SKM-1 treated with dmso at 0.1 percent for 144 hours (cell line): ENCODE measurements at regions not wholly inside any gene's neighbourhood (a gene's known extent, or its start where the extent isn't known, plus 50 kb on each side); places are given as distances from the start of the nearest gene placed in this dataset.
"Not testable (repeated sequence)": the region's sequence is repeated elsewhere in the genome, so short reads cannot be mapped to it uniquely, and the experiment has no call there.

Experiments used
- DNase-seq: peaks from one replicate; lab custom pipeline; 2025; ENCODE audit not compliant: unreplicated experiment; lab: John Stamatoyannopoulos, UW

DNA sequence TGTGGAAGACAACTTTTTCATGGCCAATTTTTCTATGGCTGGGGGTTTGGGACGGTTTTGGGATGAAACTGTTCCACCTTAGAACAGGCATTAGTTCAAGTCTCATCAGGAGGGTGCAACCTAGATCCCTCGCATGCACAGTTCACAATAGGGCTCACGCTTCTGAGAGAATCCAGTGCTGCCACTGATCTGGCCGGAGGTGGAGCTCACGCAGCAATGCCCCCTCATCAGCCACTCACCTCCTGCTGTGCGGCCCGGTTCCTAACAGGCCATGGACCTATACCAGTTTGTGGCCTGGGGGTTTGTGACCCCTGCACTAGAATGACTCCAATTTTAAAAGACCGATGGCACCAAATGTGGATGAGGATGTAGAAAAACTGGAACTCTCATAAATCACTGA is 127.2 kb upstream of the IER5L start:
- no peak for DNase-seq

GRCh38 chr9:129301941-129302340 is 123.9 kb upstream of the IER5L start:
- no peak for DNase-seq

GRCh38 chr9:129296195-129296594 is 118.1 kb upstream of the IER5L start:
- DNase-seq = not testable (repeated sequence)

DNA sequence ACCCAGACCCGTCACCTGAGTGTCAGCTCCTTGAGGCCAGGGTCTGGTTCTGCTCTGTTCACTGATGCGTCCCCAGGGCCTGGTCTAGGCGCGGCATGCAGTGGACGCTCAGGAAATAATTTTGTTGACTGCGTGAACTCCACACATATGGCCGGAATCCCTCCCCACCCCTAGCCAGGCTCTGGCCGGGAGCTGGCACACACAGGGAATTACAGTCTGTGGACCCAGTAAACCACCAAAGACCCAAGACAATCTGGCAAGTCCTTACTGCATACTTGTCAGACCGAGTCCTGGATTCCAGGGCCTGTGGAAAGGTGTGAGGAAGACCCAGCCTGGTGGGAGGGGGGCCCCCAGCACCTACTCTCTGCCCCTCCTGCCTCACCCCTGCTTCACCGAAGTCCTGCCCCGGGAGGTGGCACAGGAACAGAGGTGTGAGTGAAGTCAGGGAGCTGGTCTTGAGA is 113.0 kb upstream of the IER5L start:
- DNase-seq = no peak

- DNase-seq = no peak
Observed at GRCh38 chr9:129290606-129291005, 112.5 kb upstream of the IER5L start.

DNA sequence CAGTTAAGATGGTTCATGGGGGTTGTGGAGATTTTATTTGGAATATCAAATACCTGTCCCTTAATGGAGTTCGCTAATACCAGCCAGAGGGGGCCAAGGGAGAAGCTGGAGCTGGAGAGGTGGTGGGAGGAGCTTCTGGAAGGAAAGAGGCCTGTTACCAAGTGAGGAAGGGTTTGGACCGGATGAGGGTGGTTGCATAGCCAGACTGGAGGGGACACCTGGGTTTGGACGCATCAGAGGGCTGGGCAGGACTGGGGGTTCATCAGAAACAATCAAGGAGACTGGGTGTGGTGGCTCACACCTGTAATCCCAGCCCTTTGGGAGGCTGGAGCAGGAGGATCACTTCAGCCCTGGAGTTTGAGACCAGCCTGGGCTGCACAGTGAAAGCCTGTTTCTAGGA is 111.8 kb upstream of the IER5L start:
- no peak for DNase-seq

- DNase-seq = no peak
Observed at GRCh38 chr9:129289131-129289731, 111.2 kb upstream of the IER5L start.

- no peak for DNase-seq
Observed at GRCh38 chr9:129287619-129288305, 109.7 kb upstream of the IER5L start.

- DNase-seq = no peak
Observed at GRCh38 chr9:129285979-129286772, 108.1 kb upstream of the IER5L start.

DNA sequence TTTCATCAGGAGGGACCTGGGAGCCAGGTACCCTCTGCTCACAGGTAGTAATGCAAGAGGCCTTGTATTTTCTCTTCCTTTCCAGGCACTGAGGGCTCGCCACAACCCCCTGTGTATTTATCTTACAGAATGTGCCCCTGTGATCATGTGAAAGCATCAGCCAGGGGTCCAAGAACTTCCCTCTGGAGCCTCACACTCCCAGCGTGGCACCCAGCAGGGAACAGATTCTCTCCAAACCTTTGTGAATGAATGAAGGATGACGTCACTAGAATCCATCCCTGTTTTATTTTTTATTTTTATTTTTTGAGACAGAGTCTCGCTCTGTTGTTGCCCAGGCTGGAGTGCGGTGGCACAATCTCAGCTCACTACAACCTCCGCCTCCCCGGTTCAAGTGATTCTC is 107.3 kb upstream of the IER5L start:
- no peak for DNase-seq

DNA sequence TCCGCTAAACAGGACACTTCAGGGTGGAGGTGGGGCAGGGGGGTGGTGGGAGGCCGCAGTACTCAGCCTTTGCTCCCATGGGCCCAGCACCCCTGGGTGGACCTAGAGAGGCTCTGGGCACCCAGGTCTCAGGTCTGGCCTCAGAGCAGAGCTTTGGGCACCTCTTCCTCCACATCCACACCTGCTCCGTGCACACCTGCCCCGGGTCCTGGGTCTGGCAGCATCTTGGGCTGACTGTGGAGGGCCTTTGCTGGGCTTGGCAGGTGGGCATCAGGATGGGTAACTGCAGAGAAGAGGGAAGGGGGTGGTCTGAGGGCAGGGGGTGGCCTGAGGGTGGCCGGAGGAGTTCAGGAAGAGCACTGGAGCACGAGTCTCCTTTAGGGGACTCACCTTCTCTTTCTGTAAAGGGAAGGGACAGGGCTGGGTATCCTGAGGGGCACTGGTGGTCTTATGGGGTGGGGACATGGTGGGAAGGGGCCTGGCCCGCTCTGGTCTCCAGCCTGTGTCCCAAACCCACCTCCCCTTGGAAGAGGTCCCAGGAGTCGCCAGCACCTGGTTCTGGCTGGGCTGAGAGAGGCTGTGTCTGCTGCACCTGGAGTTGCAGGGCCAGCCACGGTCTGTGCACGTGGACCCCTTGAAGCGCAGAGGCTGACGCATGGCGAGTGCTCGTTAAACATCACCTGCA is 106.7 kb upstream of the IER5L start:
- no peak for DNase-seq

- no peak for DNase-seq
Observed at GRCh38 chr9:129283705-129284606, 105.9 kb upstream of the IER5L start.

DNA sequence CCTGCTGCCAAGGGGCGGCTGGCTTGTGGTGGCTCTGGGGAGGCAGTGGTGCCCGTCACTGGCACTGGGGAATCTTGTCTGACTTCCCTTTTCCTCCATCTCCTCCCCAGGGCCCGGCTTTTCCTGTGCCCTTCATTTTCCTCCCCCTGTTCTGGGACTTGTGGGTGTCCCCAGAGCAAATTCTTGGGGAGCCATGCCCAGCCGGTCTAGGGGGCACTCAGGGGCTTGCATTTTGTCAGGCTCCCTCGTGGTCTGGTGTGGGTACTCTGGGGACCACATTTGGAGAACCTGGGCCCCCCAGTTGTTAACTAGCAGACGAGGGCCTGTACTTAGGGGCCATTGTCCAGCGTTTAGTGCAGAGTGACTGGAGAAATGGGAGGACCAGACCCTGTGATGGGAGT is 105.2 kb upstream of the IER5L start:
- DNase-seq = no peak

- no peak for DNase-seq
Observed at GRCh38 chr9:129282731-129283211, 104.7 kb upstream of the IER5L start.

GRCh38 chr9:129282272-129282671 is 104.2 kb upstream of the IER5L start:
- peak; percentile 33 for DNase-seq

DNA sequence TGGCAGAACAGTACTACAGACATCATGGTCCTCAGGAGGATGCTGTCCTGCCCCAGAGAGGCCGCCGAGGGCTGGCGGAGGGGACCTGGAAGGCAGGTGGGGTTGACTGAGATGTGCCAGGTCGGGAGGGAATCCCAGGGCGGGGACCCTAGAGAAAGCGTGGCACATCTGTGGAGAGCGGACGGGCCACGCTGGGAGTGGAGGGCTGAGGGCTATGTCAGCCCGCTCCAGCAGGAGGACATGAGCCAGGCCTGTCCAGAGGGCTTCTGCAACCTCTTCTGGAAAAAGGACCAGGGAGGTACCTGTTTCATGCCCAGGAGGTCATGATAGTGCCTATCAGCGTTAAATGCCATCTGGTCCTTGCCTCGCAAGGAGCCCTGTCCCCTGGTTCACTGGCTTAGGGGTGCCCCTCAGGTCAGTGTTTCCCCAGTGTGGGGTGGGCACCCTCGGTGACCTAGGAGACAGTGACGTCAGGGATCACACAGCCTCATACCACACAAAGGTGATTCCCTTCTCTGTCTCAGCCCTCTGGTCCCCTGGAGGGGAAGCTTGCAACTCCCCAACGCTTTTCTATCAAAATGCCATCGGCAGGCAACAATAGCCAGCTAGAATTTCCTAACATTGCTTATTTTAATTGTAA is 103.6 kb upstream of the IER5L start:
- DNase-seq = no peak

- DNase-seq = no peak
Observed at GRCh38 chr9:129280623-129281271, 102.7 kb upstream of the IER5L start.

GRCh38 chr9:129280236-129280622 is 102.2 kb upstream of the IER5L start:
- DNase-seq = no peak
